H1 (cell line): ENCODE measurements at regions not wholly inside any gene's neighbourhood (a gene's known extent, or its start where the extent isn't known, plus 50 kb on each side); places are given as distances from the start of the nearest gene placed in this dataset.

Source experiments
- CTCF ChIA-PET: fragments of 300-600 bp; sonication (Branson Sonifier 250); formaldehyde crosslinking; loops from one replicate; lab custom pipeline; 2021; ENCODE audit not compliant: partially characterized antibody; lab: Charles Lee
- POLR2A ChIA-PET: fragments of 300-600 bp; sonication (Branson Sonifier 250); formaldehyde crosslinking; loops from one replicate; lab custom pipeline; 2021; ENCODE audit warnings: inconsistent platforms; ENCODE audit not compliant: partially characterized antibody; lab: Charles Lee
- DNase-seq, 2 experiments: peaks; one replicate each; pipeline versions ENCODE4 v3.0.0 to v3.0.0-alpha.2; 2010 to 2022; ENCODE audit warnings: low spot score in 2 of 2, low read depth in 1 of 2, mixed read lengths in 1 of 2
- FAIRE-seq: peaks from 2 replicates; lab custom pipeline; 2011; peaks lifted over from hg19 to GRCh38; lab: Jason Lieb, UNC
- H2AFZ ChIP-seq: 2 replicates; pipeline ENCODE4 v1.8.1; 2012; ENCODE audit warnings: low read length, inconsistent platforms
- H2AK5ac ChIP-seq: 2 replicates; pipeline ENCODE4 v1.6.1; 2013; ENCODE audit warnings: low read depth, low read length
- H2BK120ac ChIP-seq: replicated peaks from 2 replicates; pipeline ENCODE3; 2013; ENCODE audit warnings: low read depth, low read length, inconsistent platforms
- H2BK12ac ChIP-seq: 2 replicates; pipeline ENCODE4 v1.6.1; 2013; ENCODE audit warnings: low read depth, low read length
- H2BK15ac ChIP-seq: 2 replicates; pipeline ENCODE4 v1.6.1; 2013; ENCODE audit warnings: low read length
- H2BK20ac ChIP-seq: 2 replicates; pipeline ENCODE4 v1.6.1; 2013; ENCODE audit warnings: low read length
- H2BK5ac ChIP-seq: 2 replicates; pipeline ENCODE4 v1.6.1; 2013; ENCODE audit warnings: low read depth, low read length
- H3K14ac ChIP-seq: 2 replicates; pipeline ENCODE4 v1.6.1; 2013; ENCODE audit warnings: inconsistent platforms; ENCODE audit not compliant: insufficient read length
- H3K18ac ChIP-seq: 2 replicates; pipeline ENCODE4 v1.6.1; 2013; ENCODE audit warnings: low read length; ENCODE audit errors: extremely low read depth
- H3K23ac ChIP-seq: 2 replicates; pipeline ENCODE4 v1.6.1; 2013; ENCODE audit warnings: inconsistent platforms; ENCODE audit not compliant: insufficient read length
- H3K23me2 ChIP-seq: 2 replicates; pipeline ENCODE4 v1.6.1; 2013; ENCODE audit warnings: low read depth, low read length
- H3K27ac ChIP-seq: 2 replicates; pipeline ENCODE4 v1.6.1; 2011; ENCODE audit warnings: low read depth, low read length, inconsistent platforms
- H3K27me3 ChIP-seq, 4 experiments: replicated peaks in 1 of 4; 1 replicate in 1 of 4; 2 replicates in 3 of 4; pipeline versions ENCODE4 v1.6.1 to v1.8.1; 2011 to 2013; ENCODE audit warnings: low read length in 3 of 4, mild to moderate bottlenecking in 3 of 4, inconsistent platforms in 2 of 4, mixed read lengths in 2 of 4, moderate library complexity in 1 of 4; ENCODE audit not compliant: control insufficient read depth in 3 of 4, insufficient read depth in 3 of 4; ENCODE audit errors: extremely low read depth in 1 of 4
- H3K36me3 ChIP-seq, 4 experiments: 2 replicates each; pipeline versions ENCODE4 v1.6.1 to v1.8.1; 2011 to 2013; ENCODE audit warnings: mild to moderate bottlenecking in 4 of 4, low read length in 3 of 4, moderate library complexity in 2 of 4, control low read depth in 1 of 4, inconsistent platforms in 1 of 4; ENCODE audit not compliant: insufficient read depth in 4 of 4, control insufficient read depth in 2 of 4
- H3K4ac ChIP-seq: replicated peaks from 2 replicates; pipeline ENCODE3; 2013; ENCODE audit warnings: low read length, low read depth, mixed read lengths, inconsistent platforms; ENCODE audit not compliant: insufficient read length
- H3K4me1 ChIP-seq, 4 experiments: replicated peaks in 1 of 4; 1 replicate in 1 of 4; 2 replicates in 3 of 4; pipeline versions ENCODE4 v1.6.1 to v1.8.1; 2011 to 2013; ENCODE audit warnings: low read length in 3 of 4, inconsistent platforms in 2 of 4, mixed read lengths in 1 of 4; ENCODE audit not compliant: insufficient read depth in 4 of 4, control insufficient read depth in 3 of 4
- H3K4me2 ChIP-seq, 2 experiments: 2 replicates each; pipeline versions ENCODE4 v1.6.1 to v1.8.1; 2011 to 2013; ENCODE audit warnings: low read depth in 2 of 2, low read length in 2 of 2, control low read depth in 1 of 2, inconsistent platforms in 1 of 2, mild to moderate bottlenecking in 1 of 2; ENCODE audit not compliant: insufficient read depth in 1 of 2
- H3K4me3 ChIP-seq, 4 experiments: fragments of 200-600, 300-600 bp in 1 of 4; sonication (generic), shearing (Covaris generic), sonication (Bioruptor Twin) in 1 of 4; 2 replicates each; pipeline versions ENCODE4 v1.5.1 to v1.8.1; 2011 to 2016; ENCODE audit warnings: low read length in 4 of 4, low read depth in 3 of 4, control low read depth in 2 of 4, inconsistent platforms in 2 of 4, mild to moderate bottlenecking in 2 of 4, mixed read lengths in 1 of 4, moderate library complexity in 1 of 4; ENCODE audit not compliant: insufficient read depth in 2 of 4; ENCODE audit errors: extremely low read depth in 1 of 4
- H3K56ac ChIP-seq: replicated peaks from 2 replicates; pipeline ENCODE3; 2013; ENCODE audit warnings: low read depth, mild to moderate bottlenecking, mixed read lengths, low read length, inconsistent platforms; ENCODE audit not compliant: insufficient read length
- H3K79me1 ChIP-seq: 2 replicates; pipeline ENCODE4 v1.6.1; 2013; ENCODE audit warnings: low read depth, low read length, control low read depth
- H3K79me2 ChIP-seq, 2 experiments: 2 replicates each; pipeline versions ENCODE4 v1.6.1 to v1.8.1; 2012 to 2013; ENCODE audit warnings: low read length in 2 of 2, mild to moderate bottlenecking in 2 of 2, inconsistent platforms in 1 of 2; ENCODE audit not compliant: insufficient read depth in 2 of 2, control insufficient read depth in 1 of 2
- H3K9ac ChIP-seq, 4 experiments: replicated peaks in 1 of 4; 1 replicate in 1 of 4; 2 replicates in 3 of 4; pipeline versions ENCODE4 v1.6.1 to v1.8.1; 2011 to 2013; ENCODE audit warnings: low read depth in 3 of 4, low read length in 3 of 4, control low read depth in 2 of 4, mild to moderate bottlenecking in 2 of 4, moderate library complexity in 2 of 4, inconsistent platforms in 1 of 4; ENCODE audit errors: extremely low read depth in 1 of 4
- H3K9me3 ChIP-seq, 2 experiments: 2 replicates each; pipeline versions ENCODE4 v1.6.1 to v1.8.1; 2012 to 2013; ENCODE audit warnings: mild to moderate bottlenecking in 2 of 2, moderate library complexity in 2 of 2, control low read depth in 1 of 2, inconsistent platforms in 1 of 2, low read depth in 1 of 2, low read length in 1 of 2, mixed read lengths in 1 of 2; ENCODE audit not compliant: insufficient read depth in 2 of 2
- H4K20me1 ChIP-seq, 2 experiments: replicated peaks in 1 of 2; 2 replicates each; pipeline versions ENCODE3 to v1.8.1; 2011 to 2013; ENCODE audit warnings: inconsistent platforms in 2 of 2, low read length in 2 of 2, mild to moderate bottlenecking in 1 of 2; ENCODE audit not compliant: insufficient read depth in 2 of 2, control insufficient read depth in 1 of 2
- H4K5ac ChIP-seq: 2 replicates; pipeline ENCODE4 v1.6.1; 2013; ENCODE audit warnings: low read length, low read depth, mixed read lengths, inconsistent platforms; ENCODE audit not compliant: insufficient read length
- H4K8ac ChIP-seq: 2 replicates; pipeline ENCODE4 v1.8.0; 2013; ENCODE audit warnings: mild to moderate bottlenecking, moderate library complexity, low read length, inconsistent platforms; ENCODE audit not compliant: insufficient read depth; ENCODE audit errors: extremely low read depth
- H4K91ac ChIP-seq: replicated peaks from 2 replicates; pipeline ENCODE3; 2013; ENCODE audit warnings: low read length, mixed read lengths, inconsistent platforms; ENCODE audit not compliant: insufficient read length
- CEBPB ChIP-seq: IDR thresholded peaks from 2 replicates; pipeline ENCODE4 v1.6.1; 2012; ENCODE audit warnings: low read depth, low read length
- HDAC2 ChIP-seq, 2 experiments: fragments of 300-600 bp in 1 of 2; sonication (generic) in 1 of 2; IDR thresholded peaks; 2 replicates each; pipeline ENCODE4 v1.6.1; 2011 to 2012; ENCODE audit warnings: low read depth in 2 of 2, low read length in 2 of 2, mild to moderate bottlenecking in 2 of 2, moderate library complexity in 2 of 2, borderline replicate concordance in 1 of 2, inconsistent platforms in 1 of 2
- KDM4A ChIP-seq: IDR thresholded peaks from one replicate; pipeline ENCODE4 v1.7.1; 2012; ENCODE audit warnings: low read depth, mild to moderate bottlenecking, moderate library complexity, low read length, inconsistent platforms; ENCODE audit not compliant: severe bottlenecking
- RXRA ChIP-seq: IDR thresholded peaks from 2 replicates; pipeline ENCODE4 v1.6.1; 2011; ENCODE audit warnings: low read depth, mild to moderate bottlenecking, low read length, moderate library complexity; ENCODE audit not compliant: insufficient read depth
- SAP30 ChIP-seq: fragments of 300-600 bp; sonication (generic); IDR thresholded peaks from 2 replicates; pipeline ENCODE4 v1.7.1; 2012; ENCODE audit warnings: low read length, moderate library complexity, mild to moderate bottlenecking, inconsistent platforms; ENCODE audit not compliant: insufficient read depth, insufficient replicate concordance
- SP2 ChIP-seq: IDR thresholded peaks from 2 replicates; pipeline ENCODE4 v1.6.1; 2012; ENCODE audit warnings: mild to moderate bottlenecking, low read length, inconsistent platforms
- SRF ChIP-seq: IDR thresholded peaks from 2 replicates; pipeline ENCODE4 v1.6.1; 2011; ENCODE audit warnings: mild to moderate bottlenecking, low read depth, low read length, moderate library complexity

DNA sequence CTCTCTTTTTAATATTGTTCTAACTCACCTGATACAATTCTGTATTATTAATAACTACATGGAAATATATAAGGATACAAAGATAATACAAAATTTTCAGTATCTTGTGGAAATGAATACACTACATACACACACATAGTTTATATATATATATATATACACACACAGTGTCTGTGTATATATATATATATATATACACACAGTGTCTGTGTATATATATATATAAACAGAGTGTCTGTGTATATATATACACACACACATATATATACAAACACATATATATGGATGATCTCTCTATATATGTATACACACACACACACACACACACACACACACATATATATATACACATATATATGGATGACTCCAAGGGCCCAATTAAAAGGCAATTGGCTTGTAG lies 749.1 kb downstream of the DACH1 start:
- no peaks in the 10 kb centered on the region for H3K36me3 ChIP-seq
- TF ChIP-seq KDM4A (no peak), RXRA (no peak), HDAC2 (IDR thresholded peaks at IDR 0.05; ENCODE audit: borderline replicate concordance in 1 of 2, low read depth in 2 of 2, low read length in 2 of 2) (no peak), CEBPB (no peak), SRF (no peak), SAP30 (no peak), SP2 (no peak)

More for the DNA sequence above, 749.1 kb downstream of the DACH1 start:
- H3K56ac ChIP-seq: no peak overlapping the region
- no peaks in the 10 kb centered on the region for H3K27me3 ChIP-seq
- no peak overlapping the region for H2BK120ac ChIP-seq
- no peaks in the 10 kb centered on the region for H3K4me1 ChIP-seq
- CTCF ChIA-PET: no interaction called here
- no peaks in the 10 kb centered on the region for H3K79me2 ChIP-seq
- H2BK5ac ChIP-seq: no peak overlapping the region
- no peak overlapping the region for H3K23ac ChIP-seq
- no peak overlapping the region for H3K27ac ChIP-seq
- H4K5ac ChIP-seq: no peak overlapping the region
- FAIRE-seq (no peak), DNase-seq (no peak)
- H4K91ac ChIP-seq: no peak overlapping the region
- H3K4ac ChIP-seq: no peak overlapping the region
- H2AK5ac ChIP-seq: no peak overlapping the region
- no peak overlapping the region for H3K14ac ChIP-seq
- H2BK12ac ChIP-seq: no peak overlapping the region
- no peaks in the 10 kb centered on the region for H3K23me2 ChIP-seq
- no peak overlapping the region for H2BK20ac ChIP-seq
- H2AFZ ChIP-seq: no peak overlapping the region
- no peak overlapping the region for H3K18ac ChIP-seq
- no peaks in the 10 kb centered on the region for H3K79me1 ChIP-seq
- no peaks in the 10 kb centered on the region for H4K20me1 ChIP-seq
- no peak overlapping the region for H3K4me3 ChIP-seq
- no peak overlapping the region for H3K4me2 ChIP-seq
- POLR2A ChIA-PET: no interaction called here
- H2BK15ac ChIP-seq: no peak overlapping the region
- no peak overlapping the region for H3K9ac ChIP-seq
- H4K8ac ChIP-seq: no peak overlapping the region
- H3K9me3 ChIP-seq: no peaks in the 10 kb centered on the region
